ENCODE measurements at regions not wholly inside any gene's neighbourhood (a gene's known extent, or its start where the extent isn't known, plus 50 kb on each side); places are given as distances from the start of the nearest gene placed in this dataset.

- no peak for DNase-seq
Observed at GRCh38 chr18:7288544-7288943, 57.7 kb downstream of the LRRC30 start.

GRCh38 chr18:7290077-7290476 lies 59.2 kb downstream of the LRRC30 start:
- no peak for DNase-seq

GRCh38 chr18:7291046-7291445 lies 60.2 kb downstream of the LRRC30 start:
- peak; percentile 35 to 41 for DNase-seq

DNA sequence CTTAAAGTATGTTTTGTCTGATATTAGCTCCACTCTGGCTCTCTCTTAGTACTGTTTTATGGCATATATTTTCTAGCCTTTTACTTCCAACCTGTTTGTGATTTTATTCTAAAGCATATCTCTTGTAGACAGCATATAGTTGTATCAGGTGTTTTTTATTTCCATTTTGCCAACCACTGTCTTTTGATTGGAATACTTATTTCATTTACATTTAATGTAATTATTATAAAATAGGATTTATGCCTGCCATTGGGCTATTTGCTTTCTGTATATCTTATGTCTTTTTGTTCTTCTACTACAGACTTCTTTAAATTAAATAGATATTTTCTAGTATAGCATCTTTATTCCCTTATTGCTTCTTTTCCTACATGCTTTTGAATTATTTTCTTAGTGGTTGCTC lies 67.3 kb downstream of the LRRC30 start:
- no peak for DNase-seq

DNA sequence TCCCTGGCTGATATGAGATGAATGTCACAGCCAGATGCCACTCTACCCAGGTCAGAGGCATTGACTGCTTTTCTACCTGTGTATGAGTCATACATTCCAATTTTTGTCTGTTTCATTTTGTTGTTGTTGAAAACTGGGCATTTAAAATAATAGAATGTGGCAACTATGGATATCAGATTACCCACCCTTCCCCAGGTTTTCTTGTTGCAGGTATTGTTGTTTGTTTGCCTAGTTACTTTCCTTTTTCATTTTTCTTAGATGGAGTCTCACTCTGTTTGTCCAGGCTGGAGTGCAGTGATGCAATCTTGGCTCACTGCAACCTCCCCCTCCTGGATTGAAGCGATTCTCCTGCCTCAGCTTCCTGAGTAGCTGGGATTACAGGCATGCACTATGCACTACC lies 70.2 kb downstream of the LRRC30 start:
- no peak for DNase-seq

- no peak for DNase-seq
Observed at GRCh38 chr18:7303316-7304060, 72.6 kb downstream of the LRRC30 start.

DNA sequence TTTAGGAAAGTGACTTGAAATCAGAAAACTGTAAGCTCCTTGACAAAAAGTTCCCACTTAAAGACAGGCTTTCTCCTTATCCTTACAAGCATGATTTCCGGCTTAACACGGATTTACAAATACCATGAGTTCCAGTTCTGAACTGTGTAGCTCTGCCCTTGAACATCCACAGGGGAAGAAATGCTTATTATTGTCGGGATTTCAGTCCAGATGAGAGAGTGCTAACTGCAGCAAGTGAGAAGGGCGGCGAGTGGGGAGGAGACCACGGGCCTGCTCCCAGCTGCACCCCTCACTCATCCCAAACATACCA lies 73.1 kb downstream of the LRRC30 start:
- DNase-seq: no peak

GRCh38 chr18:7305416-7305815 lies 74.5 kb downstream of the LRRC30 start:
- DNase-seq: no peak

DNA sequence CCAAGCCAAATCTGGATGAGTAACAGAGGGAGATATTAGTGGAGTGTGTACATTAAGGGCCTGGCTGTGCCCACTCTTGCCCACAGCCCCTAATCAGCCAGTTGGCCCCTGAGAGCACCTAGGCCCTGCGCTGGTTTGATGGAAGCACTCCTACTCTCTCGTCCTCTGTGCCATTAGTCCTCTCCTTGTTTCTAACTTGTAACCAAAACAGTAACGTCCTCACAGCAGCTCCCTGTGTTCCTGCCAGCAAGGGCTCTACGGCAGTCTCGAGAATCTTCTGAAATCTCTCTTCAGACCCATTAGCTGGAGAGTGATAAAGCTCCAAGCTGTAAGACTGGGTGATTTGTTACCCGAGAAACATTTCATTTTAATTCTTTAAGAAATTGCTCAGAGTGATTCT lies 76.1 kb downstream of the LRRC30 start:
- DNase-seq: no peak

- DNase-seq: no peak
Observed at GRCh38 chr18:7307526-7307925, 76.6 kb downstream of the LRRC30 start.

DNA sequence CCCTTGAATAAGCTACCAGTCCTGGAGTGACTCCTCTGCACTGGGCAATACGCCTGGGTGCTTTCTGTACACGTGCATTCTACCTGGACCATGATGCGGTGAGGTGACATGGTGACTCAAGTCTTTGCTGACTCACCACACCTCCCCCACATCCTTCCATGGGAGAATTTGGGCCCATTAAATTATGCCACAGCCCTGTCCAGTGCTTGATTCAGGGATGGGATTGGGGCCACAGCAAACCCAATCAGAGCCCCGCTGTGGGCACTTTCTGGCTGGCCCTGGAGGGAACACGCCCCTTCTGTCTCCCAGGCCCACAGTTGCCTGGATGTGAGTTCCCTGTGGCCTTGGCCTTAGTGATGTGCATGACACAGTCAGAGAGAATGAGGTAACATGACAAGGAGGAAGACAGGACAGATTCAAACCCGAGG lies 86.9 kb downstream of the LRRC30 start:
- DNase-seq: no peak

DNA sequence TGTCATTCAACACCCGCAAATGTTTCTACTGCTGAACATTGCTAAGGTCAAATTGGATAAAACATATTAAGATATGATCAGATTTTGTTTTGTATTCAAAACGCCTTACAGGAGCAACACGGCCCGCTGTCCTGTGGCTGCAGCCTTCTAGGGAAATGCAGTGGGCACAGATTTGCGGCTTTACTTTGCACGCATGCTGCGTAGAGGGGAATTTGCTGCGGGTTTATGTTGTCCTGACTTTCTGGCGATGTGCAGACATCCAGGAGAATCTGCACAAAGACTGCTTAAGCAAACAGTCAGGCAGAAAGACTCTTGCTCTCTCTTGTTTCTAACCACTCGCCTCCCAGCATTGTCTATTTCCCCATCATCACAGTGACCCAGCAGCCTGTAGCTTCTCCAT lies 88.3 kb downstream of the LRRC30 start:
- DNase-seq: no peak

GRCh38 chr18:7321831-7322230 lies 90.9 kb downstream of the LRRC30 start:
- DNase-seq: no peak

DNA sequence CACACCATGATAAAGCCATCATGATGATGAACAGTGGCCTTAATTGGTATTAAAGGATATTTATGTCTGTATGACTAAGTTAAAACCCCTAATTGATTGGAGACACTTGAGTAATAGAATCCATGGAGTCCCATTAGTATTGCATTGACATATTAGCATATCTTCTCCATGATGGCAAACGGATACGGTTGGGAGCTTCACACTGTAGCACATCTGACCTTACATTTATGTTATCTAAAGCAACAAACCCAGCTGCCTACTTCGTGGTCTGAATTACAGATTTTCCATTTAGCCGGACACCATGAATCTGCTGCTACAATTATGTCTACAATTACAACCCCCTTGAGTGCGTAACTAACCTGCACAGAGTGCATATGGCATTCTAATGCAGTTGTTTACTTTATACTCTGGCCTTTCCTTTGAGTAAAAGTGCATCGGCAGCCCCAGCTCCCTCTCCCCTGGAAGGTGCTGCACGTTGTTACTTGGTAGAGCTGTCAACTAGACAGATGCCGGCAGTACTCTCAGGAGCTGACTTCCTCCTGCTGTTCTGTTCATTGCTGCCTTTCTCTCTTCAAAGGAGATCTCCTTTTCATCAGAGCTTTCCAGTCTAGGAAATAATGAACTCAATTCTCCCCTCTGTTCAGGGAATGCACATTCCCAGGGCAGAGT lies 92.1 kb downstream of the LRRC30 start:
- no peak for DNase-seq

DNA sequence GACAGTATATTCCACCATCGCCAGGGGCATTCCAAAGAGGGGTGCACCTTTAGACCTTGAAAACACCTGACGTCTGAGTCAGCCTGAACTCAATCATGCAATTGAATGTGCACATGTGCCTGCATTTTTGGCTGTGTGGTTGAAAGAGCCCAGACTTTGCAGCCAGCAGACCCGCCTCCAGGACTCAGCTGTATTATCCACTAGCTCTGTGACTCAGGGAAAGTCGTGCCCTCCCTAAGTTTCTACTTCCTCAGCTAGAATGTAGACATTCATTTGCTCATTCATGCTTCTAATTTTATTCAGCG lies 94.2 kb downstream of the LRRC30 start:
- no peak for DNase-seq

- DNase-seq: peak; percentile 53 to 59
Observed at GRCh38 chr18:7329016-7329415, 98.1 kb downstream of the LRRC30 start.

DNA sequence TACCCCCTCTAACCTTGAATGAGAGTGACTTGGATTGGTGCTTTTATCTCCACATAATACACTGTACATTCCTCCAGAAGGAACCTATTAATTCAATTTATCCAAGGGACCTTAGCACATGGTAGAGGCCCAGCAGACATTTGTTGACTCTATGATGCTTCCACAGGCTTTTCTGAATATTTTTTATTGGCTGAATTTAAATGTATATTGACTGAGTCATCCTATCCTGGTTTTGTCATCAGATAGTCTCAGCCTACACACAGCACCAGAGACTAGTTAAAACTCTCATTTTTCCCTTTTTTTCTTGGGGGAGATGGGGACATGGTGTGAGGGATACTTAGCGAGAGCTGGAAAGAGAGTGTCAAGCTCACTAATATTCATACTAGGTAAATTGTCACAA lies 101.6 kb downstream of the LRRC30 start:
- no peak for DNase-seq

DNA sequence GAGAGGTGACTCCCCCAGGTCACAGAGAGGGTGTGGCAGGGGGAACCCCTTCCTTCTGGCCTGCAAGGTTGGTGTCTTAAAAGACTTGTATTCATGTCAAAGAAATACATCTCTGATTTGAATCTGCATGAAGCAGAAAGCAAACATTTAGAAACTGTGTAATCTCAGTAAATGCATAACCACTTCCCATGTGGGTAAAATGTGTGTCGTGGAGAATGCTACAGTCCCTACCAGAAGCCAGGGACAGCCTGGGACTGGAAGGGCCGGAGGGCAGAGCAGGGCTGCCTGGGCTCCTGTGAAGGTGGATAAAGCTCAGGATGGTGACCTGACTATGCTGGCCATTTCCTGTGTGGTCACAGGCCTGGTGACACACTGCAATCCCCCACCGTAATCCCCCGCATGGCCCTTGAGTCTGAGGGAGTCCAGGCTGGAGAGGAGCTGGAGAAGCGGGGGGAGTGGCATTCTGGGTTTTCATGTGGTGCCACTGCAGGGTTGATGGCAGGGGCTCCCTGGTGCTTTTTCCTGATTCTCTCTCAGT lies 102.2 kb downstream of the LRRC30 start:
- DNase-seq: no peak

DNA sequence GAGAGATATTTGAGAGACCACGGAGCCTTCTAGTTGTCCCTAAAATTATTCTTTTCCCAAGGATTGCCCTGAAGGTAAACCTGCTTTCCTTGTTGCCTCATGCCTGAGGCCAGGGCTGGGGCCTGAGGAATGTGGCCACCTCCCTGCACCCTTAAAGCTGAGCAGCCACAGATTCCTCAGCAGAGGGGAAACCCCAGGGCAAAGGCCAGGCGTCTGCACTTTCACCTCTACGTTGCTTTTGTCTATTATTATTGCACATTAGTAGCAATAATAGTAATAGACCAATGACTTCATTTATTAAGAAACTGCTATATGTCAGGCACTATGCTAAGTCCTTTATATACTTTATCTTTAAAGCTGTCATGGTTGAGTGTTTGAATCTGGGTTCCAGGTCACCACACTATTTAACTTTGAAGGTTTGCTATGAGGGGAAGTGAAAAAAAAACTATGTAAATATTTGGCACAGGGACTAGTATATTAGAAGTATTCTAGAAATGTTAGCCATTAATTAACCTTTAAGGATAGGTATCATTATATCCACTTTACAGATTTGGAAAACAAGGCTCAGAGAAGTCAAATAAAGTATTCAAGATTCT lies 104.2 kb downstream of the LRRC30 start:
- DNase-seq: no peak

GRCh38 chr18:7336623-7337022 lies 105.7 kb downstream of the LRRC30 start:
- no peak for DNase-seq

DNA sequence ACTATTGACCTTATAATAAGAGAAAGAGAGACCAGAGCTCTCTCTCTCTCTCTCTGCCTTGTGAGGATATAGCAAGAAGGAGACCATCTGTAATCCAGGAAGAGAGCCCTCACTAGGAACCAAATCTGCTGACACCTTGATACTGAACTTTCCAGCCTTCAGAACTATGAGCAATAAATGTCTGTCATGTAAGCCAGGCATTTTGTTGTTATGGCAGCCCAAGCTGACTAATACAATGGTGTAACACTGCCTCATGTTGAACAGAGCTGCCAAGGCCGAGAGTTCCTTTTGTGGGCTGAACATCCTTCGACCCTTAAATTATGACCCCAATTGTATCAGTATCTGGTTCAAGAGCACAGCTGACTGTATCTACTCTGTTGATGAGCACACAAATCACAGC lies 108.0 kb downstream of the LRRC30 start:
- no peak for DNase-seq

GRCh38 chr18:7341581-7342337 lies 110.9 kb downstream of the LRRC30 start:
- no peak for DNase-seq

DNA sequence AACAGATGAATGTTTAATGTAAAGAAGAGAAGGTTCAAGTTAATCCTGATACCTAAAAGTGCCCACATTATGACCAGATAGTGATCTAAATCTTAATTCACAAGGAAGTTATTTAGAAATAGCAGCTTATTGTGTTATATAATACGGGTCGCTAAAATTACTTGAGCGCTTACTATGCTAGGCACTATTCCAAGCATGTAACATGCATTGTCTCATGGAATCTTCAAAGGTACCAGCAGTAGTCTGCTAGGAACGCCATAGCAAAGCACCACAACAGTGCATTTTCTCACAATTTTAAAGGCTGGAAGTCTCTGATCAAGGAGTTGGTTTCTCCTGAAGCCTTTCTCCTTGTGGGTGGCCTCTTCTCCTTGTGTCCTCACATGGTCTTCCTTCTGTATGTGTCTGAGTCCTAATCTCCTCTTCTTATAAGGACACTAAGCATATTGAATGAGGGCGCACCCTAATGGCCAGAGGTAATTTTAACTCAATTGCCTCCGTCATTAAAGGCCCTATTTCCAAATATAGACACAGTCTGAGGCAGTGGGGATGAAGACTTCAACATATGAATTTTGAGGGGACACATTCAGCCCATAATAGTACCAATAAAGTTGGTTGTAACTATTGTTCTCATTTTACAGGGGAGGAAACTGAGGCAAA lies 118.4 kb downstream of the LRRC30 start:
- DNase-seq: peak; percentile 11 to 14
